ENCODE measurements at regions not wholly inside any gene's neighbourhood (a gene's known extent, or its start where the extent isn't known, plus 50 kb on each side); places are given as distances from the start of the nearest gene placed in this dataset.

GRCh38 chr12:77492536-77492935, 338.2 kb upstream of the NAV3 start:
- TF ChIP-seq JUN (IDR thresholded peaks at IDR 0.05) (no peak), CTCF (IDR thresholded peaks at IDR 0.05) (no peak), PBX3 (IDR thresholded peaks at IDR 0.05) (no peak), RAD21 (conservative IDR thresholded peaks at IDR 0.05 in 1 of 2, IDR thresholded peaks at IDR 0.05 in 1 of 2) (no peak), MAX (IDR thresholded peaks at IDR 0.05) (no peak), POLR2A (IDR thresholded peaks at IDR 0.05; ENCODE audit: low read length) (no peak), RFX5 (IDR thresholded peaks at IDR 0.05) (no peak), EP300 (IDR thresholded peaks at IDR 0.05) (no peak), KDM5A (IDR thresholded peaks at IDR 0.05) (no peak), HMGXB4 (CRISPR knock-in tag; IDR thresholded peaks at IDR 0.05; ENCODE audit: borderline replicate concordance) (no peak), ZC3H11A (IDR thresholded peaks at IDR 0.05) (no peak), NR3C1 (IDR thresholded peaks at IDR 0.05) (no peak), CHD4 (IDR thresholded peaks at IDR 0.05; ENCODE audit: borderline replicate concordance) (no peak)

Data from A549 (cell line).